Activated CD8-positive, alpha-beta T cell treated with anti-CD3 and anti-CD28 coated beads for 36 hours (primary cell): ENCODE measurements at regions not wholly inside any gene's neighbourhood (a gene's known extent, or its start where the extent isn't known, plus 50 kb on each side); places are given as distances from the start of the nearest gene placed in this dataset.

ENCODE experiments used
- ATAC-seq: fragments of 200-7000 bp; cut with Tn5 transposase; one replicate; pipeline ENCODE4 v1.10.0; 2021; ENCODE audit warnings: mild to moderate bottlenecking, moderate library complexity
- CTCF ChIA-PET: fragments of 350-600 bp; sonication (Branson Sonifier 250); formaldehyde crosslinking; loops from one replicate; lab custom pipeline; 2021; ENCODE audit warnings: antibody characterized with exemption; lab: Charles Lee
- POLR2A ChIA-PET: fragments of 350-600 bp; sonication (Branson Sonifier 250); formaldehyde crosslinking; loops from one replicate; lab custom pipeline; 2021; ENCODE audit warnings: antibody characterized with exemption; lab: Charles Lee
- DNase-seq: peaks from one replicate; pipeline ENCODE4 v3.0.0-alpha.2; 2020
- H3K27ac Mint-ChIP-seq: one replicate; pipeline ENCODE4 v1.8.0; 2021; ENCODE audit warnings: mild to moderate bottlenecking, mixed read lengths
- H3K27me3 Mint-ChIP-seq: one replicate; pipeline ENCODE4 v1.8.0; 2021; ENCODE audit warnings: mixed read lengths
- H3K36me3 Mint-ChIP-seq: one replicate; pipeline ENCODE4 v1.8.0; 2021; ENCODE audit warnings: low read depth, mixed read lengths
- H3K4me1 Mint-ChIP-seq: one replicate; pipeline ENCODE4 v1.8.0; 2021; ENCODE audit warnings: low read depth, mixed read lengths
- H3K4me3 Mint-ChIP-seq: one replicate; pipeline ENCODE4 v1.8.0; 2021; ENCODE audit warnings: mild to moderate bottlenecking, moderate library complexity, mixed read lengths
- H3K9me3 Mint-ChIP-seq: one replicate; pipeline ENCODE4 v1.8.0; 2021; ENCODE audit warnings: mixed read lengths
- intact Hi-C: fragments of 100-400 bp; cut with micrococcal nuclease; formaldehyde crosslinking; loops from one replicate; pipeline ENCODE4 v1.10.0; 2022
- TF ChIP-seq, protein P1 (sequence below): fragments of 200-600 bp; IDR thresholded peaks from one replicate; pipeline ENCODE4 v1.8.0; 2022; ENCODE audit warnings: antibody characterized with exemption, mild to moderate bottlenecking

DNA sequence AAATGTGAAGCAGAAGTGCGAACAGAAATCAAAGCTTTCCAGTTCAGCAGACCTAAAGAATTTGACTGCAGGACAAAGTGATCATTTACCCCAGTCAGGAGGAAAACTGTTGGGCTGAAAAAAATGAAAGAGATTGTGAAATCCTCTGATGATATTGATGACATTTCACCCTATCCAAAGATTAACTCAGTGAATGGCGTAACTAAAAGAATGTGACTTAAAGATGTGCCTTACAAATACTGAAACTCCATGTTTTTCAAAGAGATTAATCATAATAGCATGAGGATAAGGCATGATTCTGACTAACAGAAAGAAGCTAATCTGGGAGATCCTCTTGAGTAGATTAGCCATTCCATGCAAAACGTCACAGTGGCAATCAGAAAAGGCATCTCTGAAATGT is 225.6 kb downstream of the DUSP6 start:
- no peaks in the 10 kb centered on the region for H3K9me3 Mint-ChIP-seq
- H3K4me3 Mint-ChIP-seq = no peak overlapping the region
- intact Hi-C loops = no loop called here
- POLR2A ChIA-PET = no interaction called here
- TF ChIP-seq, protein P1, sequence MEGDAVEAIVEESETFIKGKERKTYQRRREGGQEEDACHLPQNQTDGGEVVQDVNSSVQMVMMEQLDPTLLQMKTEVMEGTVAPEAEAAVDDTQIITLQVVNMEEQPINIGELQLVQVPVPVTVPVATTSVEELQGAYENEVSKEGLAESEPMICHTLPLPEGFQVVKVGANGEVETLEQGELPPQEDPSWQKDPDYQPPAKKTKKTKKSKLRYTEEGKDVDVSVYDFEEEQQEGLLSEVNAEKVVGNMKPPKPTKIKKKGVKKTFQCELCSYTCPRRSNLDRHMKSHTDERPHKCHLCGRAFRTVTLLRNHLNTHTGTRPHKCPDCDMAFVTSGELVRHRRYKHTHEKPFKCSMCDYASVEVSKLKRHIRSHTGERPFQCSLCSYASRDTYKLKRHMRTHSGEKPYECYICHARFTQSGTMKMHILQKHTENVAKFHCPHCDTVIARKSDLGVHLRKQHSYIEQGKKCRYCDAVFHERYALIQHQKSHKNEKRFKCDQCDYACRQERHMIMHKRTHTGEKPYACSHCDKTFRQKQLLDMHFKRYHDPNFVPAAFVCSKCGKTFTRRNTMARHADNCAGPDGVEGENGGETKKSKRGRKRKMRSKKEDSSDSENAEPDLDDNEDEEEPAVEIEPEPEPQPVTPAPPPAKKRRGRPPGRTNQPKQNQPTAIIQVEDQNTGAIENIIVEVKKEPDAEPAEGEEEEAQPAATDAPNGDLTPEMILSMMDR = no peak
- no peak overlapping the region for H3K27ac Mint-ChIP-seq
- H3K36me3 Mint-ChIP-seq = no peaks in the 10 kb centered on the region
- no peak for ATAC-seq
- H3K4me1 Mint-ChIP-seq = peaks cover 4% of the 10 kb centered on the region
- peaks cover 4% of the 10 kb centered on the region for H3K27me3 Mint-ChIP-seq
- CTCF ChIA-PET = interaction anchor here (1.3 kb wide), 1 partner anchor 110 kb away, joined by 3 read pairs; no protein-coding TSS in a partner anchor
- DNase-seq = no peak

DNA sequence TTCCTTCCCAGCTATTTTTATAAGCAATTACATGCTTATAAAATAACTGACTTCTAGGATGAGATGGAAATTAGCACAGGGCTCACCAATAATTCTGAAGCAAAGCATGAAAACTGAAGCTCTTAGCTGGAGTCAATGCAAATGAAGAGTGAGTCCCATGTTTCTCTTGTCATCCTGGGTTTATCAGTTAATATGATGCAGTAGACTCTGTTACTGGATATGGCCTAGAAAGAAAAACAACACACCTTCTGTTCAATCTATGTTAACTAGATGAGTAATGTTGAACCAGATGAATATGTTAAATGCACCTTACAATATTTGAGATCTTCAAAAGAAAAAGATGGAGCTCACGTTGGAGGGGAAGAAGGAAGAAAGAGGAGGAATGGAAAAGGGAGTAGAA is 229.4 kb downstream of the DUSP6 start:
- no peak for ATAC-seq
- POLR2A ChIA-PET = no interaction called here

DNA sequence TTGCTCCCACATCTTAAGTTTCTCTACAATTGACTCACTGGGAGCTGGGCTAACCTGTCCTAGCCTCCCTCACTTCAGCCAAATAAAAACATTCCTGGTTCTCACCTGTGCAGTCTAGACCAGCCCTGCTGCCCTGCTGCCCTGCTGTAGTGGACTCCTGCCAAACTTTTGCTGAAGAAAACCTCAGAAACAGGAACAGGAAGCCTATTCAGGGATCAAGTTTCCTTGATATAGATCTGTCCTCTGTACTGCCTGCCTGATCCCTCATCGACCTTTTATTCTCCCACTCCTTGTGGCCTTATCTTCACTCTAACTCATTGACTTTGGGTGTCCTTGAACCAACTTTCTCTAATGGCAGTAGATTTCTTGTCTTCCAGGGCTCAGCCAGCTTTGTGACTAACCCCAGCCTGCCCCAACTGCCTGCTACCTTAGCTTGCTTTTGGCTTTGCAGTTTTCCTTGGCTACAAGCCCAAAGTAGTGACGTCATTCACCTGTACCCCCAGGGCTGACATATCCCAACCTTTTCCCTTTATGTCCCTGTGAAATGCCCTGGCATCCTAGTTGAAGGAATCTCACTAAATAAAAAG is 234.8 kb downstream of the DUSP6 start:
- ChIA-PET CTCF (no interaction called here), POLR2A (no interaction called here)
- no peaks in the 10 kb centered on the region for H3K36me3 Mint-ChIP-seq
- no peaks in the 10 kb centered on the region for H3K4me1 Mint-ChIP-seq
- no peaks in the 10 kb centered on the region for H3K9me3 Mint-ChIP-seq
- no peak for DNase-seq
- H3K4me3 Mint-ChIP-seq = no peak overlapping the region
- H3K27ac Mint-ChIP-seq = no peak overlapping the region
- ATAC-seq = no peak
- H3K27me3 Mint-ChIP-seq = peaks cover 5% of the 10 kb centered on the region
- intact Hi-C loops = no loop called here
- TF ChIP-seq, protein P1 = no peak

More for the DNA sequence above, 229.4 kb downstream of the DUSP6 start:
- TF ChIP-seq, protein P1 = no peak
- Mint-ChIP-seq H3K36me3 (no peaks in the 10 kb centered on the region), H3K4me1 (no peaks in the 10 kb centered on the region), H3K27ac (no peak overlapping the region), H3K4me3 (no peak overlapping the region), H3K9me3 (no peaks in the 10 kb centered on the region), H3K27me3 (peaks cover 8% of the 10 kb centered on the region)
- CTCF ChIA-PET = interaction anchor here (1.0 kb wide), 1 partner anchor 104 kb away, joined by 3 read pairs; no protein-coding TSS in a partner anchor
- intact Hi-C loops = no loop called here
- DNase-seq = no peak

DNA sequence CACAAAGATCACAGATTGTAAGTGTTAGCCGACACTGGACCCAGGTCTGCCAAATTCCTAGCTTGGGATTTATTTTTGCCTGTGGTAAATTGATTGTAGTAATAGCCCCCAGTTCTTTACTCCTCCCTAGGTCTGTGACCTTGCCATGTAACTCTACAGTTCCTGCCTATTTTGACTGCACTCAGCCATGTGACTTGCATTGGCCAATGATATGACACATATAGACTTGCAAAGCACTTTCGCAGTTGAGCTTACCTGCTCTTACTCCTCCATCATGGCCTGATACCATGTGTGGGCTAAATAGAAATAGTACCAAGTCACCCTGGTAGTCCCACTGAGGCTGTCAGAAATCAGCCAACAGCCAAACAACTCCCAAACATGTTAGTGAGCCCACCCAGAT is 240.3 kb downstream of the DUSP6 start:
- TF ChIP-seq, protein P1 = no peak
- H3K27ac Mint-ChIP-seq = no peak overlapping the region
- H3K9me3 Mint-ChIP-seq = no peaks in the 10 kb centered on the region
- CTCF ChIA-PET = interaction anchor here (1.2 kb wide), 1 partner anchor 95 kb away, joined by 3 read pairs; no protein-coding TSS in a partner anchor
- ATAC-seq = no peak
- no peaks in the 10 kb centered on the region for H3K27me3 Mint-ChIP-seq
- intact Hi-C loops = no loop called here
- H3K4me3 Mint-ChIP-seq = no peak overlapping the region
- H3K4me1 Mint-ChIP-seq = no peaks in the 10 kb centered on the region
- POLR2A ChIA-PET = no interaction called here
- H3K36me3 Mint-ChIP-seq = no peaks in the 10 kb centered on the region
- no peak for DNase-seq

DNA sequence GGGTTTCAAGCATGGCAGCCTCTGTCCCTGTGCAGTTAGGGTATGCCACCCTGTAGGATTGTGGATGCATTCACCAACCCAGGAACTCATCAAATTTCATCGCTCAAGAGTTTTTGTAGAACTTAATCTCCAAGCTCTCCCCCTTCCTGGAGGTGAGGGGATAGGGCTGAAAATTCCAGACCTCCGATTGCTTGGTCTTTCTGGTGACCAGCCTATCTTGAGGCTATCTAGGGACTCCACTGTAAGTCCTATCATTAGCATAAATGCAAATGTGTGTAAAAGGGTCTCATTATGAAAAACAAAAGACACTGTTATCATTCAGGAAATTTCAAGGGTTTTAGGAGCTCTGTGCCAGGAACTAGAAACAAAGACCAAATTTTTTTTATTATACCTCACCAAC is 244.0 kb downstream of the DUSP6 start:
- intact Hi-C loops = no loop called here
- Mint-ChIP-seq H3K4me1 (no peaks in the 10 kb centered on the region), H3K27ac (no peak overlapping the region), H3K4me3 (no peak overlapping the region), H3K36me3 (no peaks in the 10 kb centered on the region), H3K9me3 (no peaks in the 10 kb centered on the region), H3K27me3 (no peaks in the 10 kb centered on the region)
- CTCF ChIA-PET = no interaction called here
- POLR2A ChIA-PET = no interaction called here
- ATAC-seq = no peak
- no peak for DNase-seq
- TF ChIP-seq, protein P1 = no peak
